ENCODE measurements at regions not wholly inside any gene's neighbourhood (a gene's known extent, or its start where the extent isn't known, plus 50 kb on each side); places are given as distances from the start of the nearest gene placed in this dataset.

DNA sequence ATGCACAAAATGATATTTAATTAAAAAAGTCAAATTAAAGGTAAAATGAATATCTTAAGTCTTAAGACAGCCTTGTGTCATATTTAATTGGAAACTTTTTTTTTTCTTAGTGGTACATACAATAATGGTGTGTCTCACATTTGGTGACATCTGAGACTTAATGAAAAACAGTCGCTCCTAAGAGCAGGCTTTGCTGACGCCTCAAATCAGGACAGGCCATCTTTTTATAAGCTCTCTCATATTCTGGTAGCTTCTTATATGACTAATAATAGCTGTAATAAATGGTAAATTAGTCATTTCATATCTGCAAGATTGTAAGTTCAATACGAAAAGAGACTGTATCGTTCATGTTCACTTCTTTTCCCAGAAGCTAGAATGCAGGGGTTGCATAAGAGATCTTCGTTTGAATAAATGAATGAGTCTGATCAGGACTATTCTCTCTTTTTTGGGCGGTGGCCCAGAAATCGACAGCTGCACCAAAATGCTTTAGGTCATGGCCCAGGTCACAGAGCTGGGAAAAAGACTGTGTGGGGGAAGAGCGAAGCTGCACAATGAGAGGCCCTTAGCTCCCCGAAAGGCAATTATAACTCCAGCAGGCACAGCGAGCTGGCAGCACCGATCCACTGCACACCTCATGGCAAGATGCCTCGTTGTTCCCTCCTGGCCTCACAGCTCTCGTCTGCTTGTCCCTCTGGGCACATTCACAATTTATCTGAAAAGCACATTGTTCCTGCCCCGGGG, 69.4 kb downstream of the NRN1 start:
- Mint-ChIP-seq H3K4me3 (no peak overlapping the region), H3K4me1 (peaks cover 4 to 6% of the 10 kb centered on the region in 2 donors), H3K27me3 (ENCODE audit: low read depth in 2 of 2) (peaks cover 27 to 44% of the 10 kb centered on the region in 2 donors), H3K36me3 (no peaks in the 10 kb centered on the region), H3K9me3 (no peaks in the 10 kb centered on the region), H3K27ac (no peak overlapping the region)
- ATAC-seq = no peak
- Histone ChIP-seq H3K27ac (ENCODE audit: low read length) (no peak overlapping the region), H3K4me3 (ENCODE audit: low read length) (no peak overlapping the region), H3K9me3 (ENCODE audit: control insufficient read depth, insufficient read depth, low read length) (no peaks in the 10 kb centered on the region), H3K4me1 (ENCODE audit: control insufficient read depth, insufficient read depth, low read length) (no peaks in the 10 kb centered on the region), H3K27me3 (ENCODE audit: control insufficient read depth, insufficient read depth, low read length) (no peaks in the 10 kb centered on the region), H3K36me3 (ENCODE audit: control insufficient read depth, insufficient read depth, low read length) (no peaks in the 10 kb centered on the region)
- intact Hi-C loops (cut with micrococcal nuclease) = no loop called here
- 86% methylated on average over 14 of the region's 14 CpGs for WGBS (ENCODE audit: insufficient coverage)
- DNase-seq = no peak
- TF ChIP-seq, protein P1, sequence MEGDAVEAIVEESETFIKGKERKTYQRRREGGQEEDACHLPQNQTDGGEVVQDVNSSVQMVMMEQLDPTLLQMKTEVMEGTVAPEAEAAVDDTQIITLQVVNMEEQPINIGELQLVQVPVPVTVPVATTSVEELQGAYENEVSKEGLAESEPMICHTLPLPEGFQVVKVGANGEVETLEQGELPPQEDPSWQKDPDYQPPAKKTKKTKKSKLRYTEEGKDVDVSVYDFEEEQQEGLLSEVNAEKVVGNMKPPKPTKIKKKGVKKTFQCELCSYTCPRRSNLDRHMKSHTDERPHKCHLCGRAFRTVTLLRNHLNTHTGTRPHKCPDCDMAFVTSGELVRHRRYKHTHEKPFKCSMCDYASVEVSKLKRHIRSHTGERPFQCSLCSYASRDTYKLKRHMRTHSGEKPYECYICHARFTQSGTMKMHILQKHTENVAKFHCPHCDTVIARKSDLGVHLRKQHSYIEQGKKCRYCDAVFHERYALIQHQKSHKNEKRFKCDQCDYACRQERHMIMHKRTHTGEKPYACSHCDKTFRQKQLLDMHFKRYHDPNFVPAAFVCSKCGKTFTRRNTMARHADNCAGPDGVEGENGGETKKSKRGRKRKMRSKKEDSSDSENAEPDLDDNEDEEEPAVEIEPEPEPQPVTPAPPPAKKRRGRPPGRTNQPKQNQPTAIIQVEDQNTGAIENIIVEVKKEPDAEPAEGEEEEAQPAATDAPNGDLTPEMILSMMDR (IDR thresholded peaks at IDR 0.05) = no peak

DNA sequence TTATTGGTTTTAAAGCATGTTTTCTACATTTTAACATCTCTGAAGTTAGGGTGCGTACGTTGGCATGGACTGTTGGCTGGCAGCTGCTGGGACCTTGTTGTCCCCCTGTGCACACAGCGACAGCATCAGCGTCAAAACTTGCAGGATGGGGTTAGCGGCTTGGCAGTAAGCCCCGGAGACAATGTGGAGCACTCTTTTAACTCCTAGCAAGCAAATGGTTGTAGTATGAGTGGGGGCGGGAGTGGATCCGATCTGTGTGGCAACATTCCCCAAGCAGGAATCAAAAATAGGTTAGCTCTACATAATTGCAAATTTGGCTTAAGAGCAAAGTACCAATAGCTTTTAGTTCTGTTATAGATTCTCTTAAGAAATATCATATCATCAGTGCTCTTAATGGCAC, 70.1 kb downstream of the NRN1 start:
- TF ChIP-seq, protein P1 (IDR thresholded peaks at IDR 0.05) = no peak
- Mint-ChIP-seq H3K4me3 (no peak overlapping the region), H3K27ac (no peak overlapping the region), H3K36me3 (no peaks in the 10 kb centered on the region), H3K4me1 (no peaks in the 10 kb centered on the region), H3K27me3 (ENCODE audit: low read depth in 2 of 2) (peaks cover 27 to 50% of the 10 kb centered on the region in 2 donors), H3K9me3 (no peaks in the 10 kb centered on the region)
- no peak overlapping the region for H3K27ac ChIP-seq (ENCODE audit: low read length)
- H3K4me3 ChIP-seq (ENCODE audit: low read length) = no peak overlapping the region
- no peaks in the 10 kb centered on the region for H3K36me3 ChIP-seq (ENCODE audit: control insufficient read depth, insufficient read depth, low read length)
- H3K9me3 ChIP-seq (ENCODE audit: control insufficient read depth, insufficient read depth, low read length) = no peaks in the 10 kb centered on the region
- intact Hi-C loops (cut with micrococcal nuclease) = no loop called here
- no peaks in the 10 kb centered on the region for H3K27me3 ChIP-seq (ENCODE audit: control insufficient read depth, insufficient read depth, low read length)
- no peaks in the 10 kb centered on the region for H3K4me1 ChIP-seq (ENCODE audit: control insufficient read depth, insufficient read depth, low read length)
- ATAC-seq (no peak), DNase-seq (no peak)
- 92% methylated on average over 8 of the region's 8 CpGs for WGBS (ENCODE audit: insufficient coverage)

DNA sequence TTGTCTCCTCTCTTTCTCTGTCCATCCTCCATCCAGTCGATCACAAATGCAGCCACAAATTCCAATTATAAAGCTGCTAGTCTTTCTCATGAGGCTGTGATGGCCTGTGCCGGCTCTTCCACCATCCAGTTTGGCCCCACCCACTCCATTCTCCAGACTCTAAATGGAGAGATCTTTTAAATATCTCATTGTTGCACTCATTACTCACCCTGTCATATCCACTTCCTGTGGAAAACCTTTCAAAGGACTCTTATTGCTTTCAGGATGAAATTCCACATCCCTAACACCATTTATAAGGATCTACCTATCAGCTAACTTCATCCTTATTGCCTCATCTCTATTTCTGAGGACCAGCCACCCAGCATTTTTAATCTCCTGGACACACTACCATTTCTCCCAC, 70.6 kb downstream of the NRN1 start:
- H3K4me3 ChIP-seq (ENCODE audit: low read length) = no peak overlapping the region
- H3K9me3 Mint-ChIP-seq = no peaks in the 10 kb centered on the region
- H3K4me3 Mint-ChIP-seq = no peak overlapping the region
- H3K4me1 ChIP-seq (ENCODE audit: control insufficient read depth, insufficient read depth, low read length) = no peaks in the 10 kb centered on the region
- no peaks in the 10 kb centered on the region for H3K27me3 ChIP-seq (ENCODE audit: control insufficient read depth, insufficient read depth, low read length)
- H3K36me3 ChIP-seq (ENCODE audit: control insufficient read depth, insufficient read depth, low read length) = no peaks in the 10 kb centered on the region
- no peaks in the 10 kb centered on the region for H3K36me3 Mint-ChIP-seq
- TF ChIP-seq, protein P1 (IDR thresholded peaks at IDR 0.05) = no peak
- H3K27me3 Mint-ChIP-seq (ENCODE audit: low read depth in 2 of 2) = peaks cover 27 to 50% of the 10 kb centered on the region in 2 donors
- H3K4me1 Mint-ChIP-seq = peaks cover under 1 to 2% of the 10 kb centered on the region in 2 donors
- no peak for DNase-seq
- intact Hi-C loops (cut with micrococcal nuclease) = no loop called here
- no peak overlapping the region for H3K27ac ChIP-seq (ENCODE audit: low read length)
- WGBS (ENCODE audit: insufficient coverage) = 75% methylated on average over 2 of the region's 2 CpGs
- H3K27ac Mint-ChIP-seq = no peak overlapping the region
- no peak for ATAC-seq
- no peaks in the 10 kb centered on the region for H3K9me3 ChIP-seq (ENCODE audit: control insufficient read depth, insufficient read depth, low read length)

DNA sequence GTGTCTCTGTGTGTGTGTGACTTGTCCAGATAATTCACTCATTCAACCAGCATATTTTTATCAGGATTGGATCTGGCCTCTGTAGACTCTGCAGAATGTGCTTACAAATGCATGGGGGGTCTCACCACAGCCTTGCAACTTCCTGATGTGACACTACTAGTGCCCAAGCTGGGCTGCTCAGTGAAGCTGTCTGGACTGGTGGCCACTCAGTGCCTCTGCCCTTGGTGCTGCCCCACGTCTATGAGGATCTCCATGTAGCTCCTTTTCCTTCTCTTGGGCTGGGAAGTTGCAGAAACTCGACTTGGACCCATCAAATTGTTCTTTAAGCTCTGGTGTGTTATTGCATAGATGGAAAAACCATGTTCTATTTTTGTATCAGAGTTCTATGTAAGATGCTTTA, 75.8 kb downstream of the NRN1 start:
- peaks cover 3% of the 10 kb centered on the region for H3K9me3 ChIP-seq (ENCODE audit: control insufficient read depth, insufficient read depth, low read length)
- Mint-ChIP-seq H3K9me3 (no peaks in the 10 kb centered on the region), H3K27me3 (ENCODE audit: low read depth in 2 of 2) (peaks cover 30 to 72% of the 10 kb centered on the region in 2 donors), H3K36me3 (peaks cover 6% of the 10 kb centered on the region), H3K27ac (no peak overlapping the region), H3K4me3 (no peak overlapping the region), H3K4me1 (peaks cover 11 to 17% of the 10 kb centered on the region in 2 donors)
- no peaks in the 10 kb centered on the region for H3K27me3 ChIP-seq (ENCODE audit: control insufficient read depth, insufficient read depth, low read length)
- intact Hi-C loops (cut with micrococcal nuclease) = no loop called here
- ATAC-seq = no peak
- TF ChIP-seq, protein P1 (IDR thresholded peaks at IDR 0.05) = no peak
- H3K36me3 ChIP-seq (ENCODE audit: control insufficient read depth, insufficient read depth, low read length) = no peaks in the 10 kb centered on the region
- H3K4me1 ChIP-seq (ENCODE audit: control insufficient read depth, insufficient read depth, low read length) = peaks cover 7% of the 10 kb centered on the region
- WGBS (ENCODE audit: insufficient coverage) = 62% methylated on average over 2 of the region's 2 CpGs
- no peak overlapping the region for H3K27ac ChIP-seq (ENCODE audit: low read length)
- no peak overlapping the region for H3K4me3 ChIP-seq (ENCODE audit: low read length)
- DNase-seq = no peak
